ENCODE measurements at regions not wholly inside any gene's neighbourhood (a gene's known extent, or its start where the extent isn't known, plus 50 kb on each side); places are given as distances from the start of the nearest gene placed in this dataset.

DNA sequence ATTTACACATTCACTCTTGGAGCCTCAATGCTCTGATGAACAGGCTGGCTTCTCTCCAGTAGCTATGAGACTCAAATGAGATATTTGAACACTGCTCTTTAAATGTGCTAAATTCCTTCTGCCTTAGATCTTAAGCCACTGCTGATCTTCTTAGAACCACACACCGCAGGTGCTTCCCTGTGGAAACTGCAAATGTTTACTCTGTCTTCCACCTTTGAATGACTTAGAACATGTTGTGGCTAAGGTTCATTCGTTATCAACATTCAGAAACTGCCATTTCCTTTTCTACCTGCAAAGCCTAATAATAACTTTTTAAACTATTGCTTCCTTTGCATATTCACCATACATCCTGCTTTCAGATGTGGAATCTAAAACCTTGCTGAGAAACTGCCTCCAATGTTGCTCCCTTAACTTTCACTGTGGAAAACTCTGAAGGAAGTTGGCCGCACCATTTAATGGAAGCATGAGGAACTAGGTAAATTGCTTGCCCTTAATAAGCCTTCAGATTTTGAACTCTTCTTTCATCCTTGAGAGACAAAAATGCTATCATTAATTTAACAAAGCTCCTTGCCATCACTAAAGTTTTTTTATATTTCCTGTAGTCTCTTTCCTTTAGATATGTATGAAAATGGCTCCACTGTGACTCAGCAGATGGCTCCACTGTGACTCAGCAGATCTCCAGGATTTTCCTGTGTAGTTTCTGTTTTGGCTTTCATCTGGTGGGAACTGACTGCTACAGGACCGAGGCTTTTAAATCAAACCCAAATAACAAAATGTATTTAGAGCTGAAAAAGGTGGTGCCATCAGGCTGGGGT is 143.8 kb downstream of the TNFSF18 start:
- TF ChIP-seq POLR2A (IDR thresholded peaks at IDR 0.05): no peak
- TF ChIP-seq, protein P1, sequence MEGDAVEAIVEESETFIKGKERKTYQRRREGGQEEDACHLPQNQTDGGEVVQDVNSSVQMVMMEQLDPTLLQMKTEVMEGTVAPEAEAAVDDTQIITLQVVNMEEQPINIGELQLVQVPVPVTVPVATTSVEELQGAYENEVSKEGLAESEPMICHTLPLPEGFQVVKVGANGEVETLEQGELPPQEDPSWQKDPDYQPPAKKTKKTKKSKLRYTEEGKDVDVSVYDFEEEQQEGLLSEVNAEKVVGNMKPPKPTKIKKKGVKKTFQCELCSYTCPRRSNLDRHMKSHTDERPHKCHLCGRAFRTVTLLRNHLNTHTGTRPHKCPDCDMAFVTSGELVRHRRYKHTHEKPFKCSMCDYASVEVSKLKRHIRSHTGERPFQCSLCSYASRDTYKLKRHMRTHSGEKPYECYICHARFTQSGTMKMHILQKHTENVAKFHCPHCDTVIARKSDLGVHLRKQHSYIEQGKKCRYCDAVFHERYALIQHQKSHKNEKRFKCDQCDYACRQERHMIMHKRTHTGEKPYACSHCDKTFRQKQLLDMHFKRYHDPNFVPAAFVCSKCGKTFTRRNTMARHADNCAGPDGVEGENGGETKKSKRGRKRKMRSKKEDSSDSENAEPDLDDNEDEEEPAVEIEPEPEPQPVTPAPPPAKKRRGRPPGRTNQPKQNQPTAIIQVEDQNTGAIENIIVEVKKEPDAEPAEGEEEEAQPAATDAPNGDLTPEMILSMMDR (IDR thresholded peaks at IDR 0.05): no peak
